Neural crest cell (in vitro differentiated cells): ENCODE measurements at regions not wholly inside any gene's neighbourhood (a gene's known extent, or its start where the extent isn't known, plus 50 kb on each side); places are given as distances from the start of the nearest gene placed in this dataset.

Experiments
- DNase-seq: peaks from one replicate; pipeline ENCODE4 v3.0.0; 2021; ENCODE audit warnings: low read depth, mixed read lengths, low spot score
- H3K27ac Mint-ChIP-seq: one replicate; pipeline ENCODE4 v1.8.0; 2021; ENCODE audit warnings: mild to moderate bottlenecking, mixed read lengths; ENCODE audit not compliant: unreplicated experiment
- H3K27me3 Mint-ChIP-seq: 2 replicates; pipeline ENCODE4 v1.8.0; 2021; ENCODE audit warnings: low read depth, mild to moderate bottlenecking, mixed read lengths
- H3K36me3 Mint-ChIP-seq: 2 replicates; pipeline ENCODE4 v1.8.0; 2021; ENCODE audit warnings: low read depth, mild to moderate bottlenecking, mixed read lengths
- H3K4me1 Mint-ChIP-seq: 2 replicates; pipeline ENCODE4 v1.8.0; 2021; ENCODE audit warnings: mixed read lengths
- H3K4me3 Mint-ChIP-seq: one replicate; pipeline ENCODE4 v1.8.0; 2021; ENCODE audit warnings: mild to moderate bottlenecking, mixed read lengths
- H3K9me3 Mint-ChIP-seq: 2 replicates; pipeline ENCODE4 v1.8.0; 2021; ENCODE audit warnings: mixed read lengths
- CTCF ChIP-seq: fragments of 200-600 bp; sonication (generic); conservative IDR thresholded peaks from 2 replicates; pipeline ENCODE4 v1.5.0; 2021; ENCODE audit warnings: antibody characterized with exemption, mild to moderate bottlenecking

DNA sequence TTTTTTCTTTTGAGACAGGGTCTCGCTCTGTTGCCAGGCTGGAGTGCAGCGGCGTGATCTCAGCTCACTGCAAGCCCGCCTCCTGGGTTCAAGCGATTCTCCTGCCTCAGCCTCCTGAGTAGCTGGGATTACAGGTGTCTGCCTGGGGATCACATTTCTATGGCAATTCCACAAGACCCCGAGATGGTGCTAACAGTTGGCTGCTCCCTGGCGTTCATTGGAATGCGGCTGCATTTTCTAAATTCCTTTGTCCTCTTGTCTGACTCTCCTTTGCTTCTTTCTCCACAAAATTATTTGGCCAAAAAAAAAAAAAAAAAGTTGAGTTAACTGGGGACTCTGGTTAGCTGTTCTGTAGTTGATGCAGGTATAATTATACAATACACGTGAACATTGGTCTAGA, 176.4 kb downstream of the ETS2 start:
- no peak for DNase-seq
- Mint-ChIP-seq H3K4me1 (peaks cover 20% of the 10 kb centered on the region), H3K9me3 (no peaks in the 10 kb centered on the region), H3K27ac (no peak overlapping the region), H3K4me3 (no peak overlapping the region), H3K36me3 (no peaks in the 10 kb centered on the region), H3K27me3 (peaks cover 11% of the 10 kb centered on the region)
- no peak for TF ChIP-seq CTCF

DNA sequence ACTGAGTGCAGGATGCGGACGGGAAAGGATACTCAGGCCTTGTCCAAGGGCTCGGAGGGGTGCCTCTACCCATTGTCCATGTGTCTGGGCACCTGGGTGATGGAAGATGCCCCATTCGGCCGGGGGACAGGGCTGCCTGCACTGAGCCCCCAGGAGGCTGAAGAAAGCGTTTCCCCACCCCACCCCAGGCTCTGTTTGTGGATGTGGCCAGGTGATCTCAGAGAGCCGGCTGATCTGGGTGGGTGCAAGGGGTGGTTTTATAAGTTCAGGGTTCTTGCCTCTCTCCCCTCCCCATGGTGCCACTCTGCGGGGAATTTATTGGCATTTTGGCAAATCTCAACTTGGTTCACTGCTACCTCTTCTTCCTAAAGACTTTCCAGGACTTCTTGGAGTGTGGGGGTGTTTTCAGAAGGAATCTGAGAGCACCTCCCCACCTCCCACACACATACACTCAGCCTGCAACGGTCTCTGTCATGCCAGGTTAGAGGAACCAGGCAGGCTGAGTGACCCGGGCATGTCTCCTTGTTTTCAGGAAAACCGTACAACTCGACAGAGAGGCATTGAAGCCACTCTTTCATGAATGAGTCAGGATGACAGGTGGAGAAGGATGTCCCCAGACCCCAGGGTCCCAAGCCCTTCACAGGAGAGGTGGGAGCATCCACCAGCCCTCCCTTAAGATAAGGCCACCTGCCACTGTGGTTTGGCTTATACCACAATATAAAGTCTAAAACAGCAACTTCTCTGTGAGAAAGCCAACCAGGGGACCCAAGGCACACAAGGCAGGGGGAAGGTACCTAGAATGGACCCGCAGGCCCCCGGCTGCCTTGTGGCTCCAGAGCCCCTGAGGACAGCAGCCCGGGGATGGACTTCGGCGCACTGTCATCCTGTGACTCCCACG, 174.9 kb downstream of the ETS2 start:
- Mint-ChIP-seq H3K27ac (no peak overlapping the region), H3K4me3 (no peak overlapping the region), H3K27me3 (peaks cover 11% of the 10 kb centered on the region), H3K4me1 (peaks cover 11% of the 10 kb centered on the region), H3K9me3 (no peaks in the 10 kb centered on the region), H3K36me3 (no peaks in the 10 kb centered on the region)
- DNase-seq = no peak
- TF ChIP-seq CTCF = no peak

DNA sequence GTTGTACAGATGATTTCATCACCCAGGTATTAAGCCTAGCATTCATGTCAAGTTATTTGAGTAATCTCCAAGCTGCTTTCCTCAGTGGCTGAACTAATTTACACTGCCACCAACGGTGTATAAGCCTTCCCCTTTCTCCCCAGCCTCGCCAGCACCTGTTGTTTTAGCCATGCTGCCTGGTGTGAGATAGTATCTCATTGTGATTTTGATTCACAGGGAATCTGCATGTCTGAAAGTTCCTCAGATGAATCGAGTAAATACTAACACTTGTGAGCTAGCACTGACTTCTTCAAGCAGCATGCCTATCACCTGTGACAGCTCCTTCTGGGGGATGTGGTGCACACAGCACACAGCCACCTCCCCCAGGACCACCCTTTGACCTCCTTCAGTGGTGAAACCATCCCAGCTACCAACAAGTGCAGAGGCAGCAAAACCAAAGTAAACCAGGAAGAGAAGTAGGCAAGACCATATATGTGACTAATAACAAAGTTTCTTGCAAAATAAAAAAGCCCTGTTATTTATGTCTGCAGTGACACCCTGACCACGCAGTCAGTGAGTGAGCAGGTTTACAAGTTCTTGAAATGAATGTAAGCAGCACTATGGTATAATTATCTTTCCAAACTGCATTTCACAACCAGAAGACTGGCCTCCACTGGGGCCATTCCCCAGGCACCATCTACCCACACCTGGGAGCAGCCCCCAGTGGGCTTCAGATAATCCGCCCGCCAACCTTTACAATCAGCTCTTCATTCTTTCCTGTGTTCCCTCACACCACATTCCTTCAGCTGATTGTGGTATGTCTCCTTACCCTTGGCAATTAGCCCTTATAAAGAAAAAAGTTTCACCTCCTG, 173.8 kb downstream of the ETS2 start:
- no peak overlapping the region for H3K4me3 Mint-ChIP-seq
- H3K36me3 Mint-ChIP-seq = no peaks in the 10 kb centered on the region
- H3K9me3 Mint-ChIP-seq = no peaks in the 10 kb centered on the region
- no peak for TF ChIP-seq CTCF
- H3K4me1 Mint-ChIP-seq = peaks cover 8% of the 10 kb centered on the region
- no peak overlapping the region for H3K27ac Mint-ChIP-seq
- peaks cover 11% of the 10 kb centered on the region for H3K27me3 Mint-ChIP-seq
- DNase-seq = no peak

- no peak overlapping the region for H3K27ac Mint-ChIP-seq
- no peaks in the 10 kb centered on the region for H3K36me3 Mint-ChIP-seq
- peaks cover 11% of the 10 kb centered on the region for H3K27me3 Mint-ChIP-seq
- TF ChIP-seq CTCF = no peak
- no peak for DNase-seq
- H3K4me1 Mint-ChIP-seq = peaks cover 5% of the 10 kb centered on the region
- H3K9me3 Mint-ChIP-seq = no peaks in the 10 kb centered on the region
- no peak overlapping the region for H3K4me3 Mint-ChIP-seq
These were observed 171.2 kb downstream of the ETS2 start for GRCh38 chr21:38976900-38977299.

DNA sequence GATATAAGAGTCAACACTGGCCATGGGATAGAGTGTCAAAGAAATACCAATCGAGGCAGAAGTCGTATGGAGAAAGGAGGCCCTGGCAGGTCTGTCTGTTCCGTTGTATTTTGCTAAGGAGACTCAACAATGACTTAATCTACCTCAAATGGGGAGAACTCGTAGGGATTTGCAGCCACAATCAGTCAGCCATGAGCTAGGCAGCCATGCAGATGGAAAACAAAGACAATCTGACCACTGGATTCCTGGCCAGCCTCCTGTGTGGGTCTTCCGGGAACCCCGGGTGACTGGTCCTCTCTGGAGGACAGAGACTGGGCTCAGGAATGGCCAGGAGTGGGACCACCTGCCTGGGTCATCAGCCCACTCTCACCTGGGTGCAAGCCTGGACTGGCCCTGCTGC, 167.8 kb downstream of the ETS2 start:
- no peaks in the 10 kb centered on the region for H3K9me3 Mint-ChIP-seq
- peaks cover 10% of the 10 kb centered on the region for H3K4me1 Mint-ChIP-seq
- no peak overlapping the region for H3K27ac Mint-ChIP-seq
- TF ChIP-seq CTCF = no peak
- no peak for DNase-seq
- H3K4me3 Mint-ChIP-seq = no peak overlapping the region
- H3K27me3 Mint-ChIP-seq = no peaks in the 10 kb centered on the region
- no peaks in the 10 kb centered on the region for H3K36me3 Mint-ChIP-seq
